GM18505 (cell line): ENCODE measurements at regions not wholly inside any gene's neighbourhood (a gene's known extent, or its start where the extent isn't known, plus 50 kb on each side); places are given as distances from the start of the nearest gene placed in this dataset.
"Not testable (repeated sequence)": the region's sequence is repeated elsewhere in the genome, so short reads cannot be mapped to it uniquely, and the experiment has no call there.

Experiments used
- ATAC-seq: cut with Tn5 transposase; IDR thresholded peaks from one replicate; pipeline ENCODE4 v1.9.1; 2021; ENCODE audit not compliant: unreplicated experiment
- POLR2A ChIP-seq: IDR thresholded peaks from 4 replicates; pipeline ENCODE4 v1.6.1; 2011; ENCODE audit warnings: borderline replicate concordance; ENCODE audit not compliant: insufficient read depth, insufficient read length; ENCODE audit errors: extremely low read depth

- ATAC-seq = no peak
- no peak for TF ChIP-seq POLR2A
Measured at GRCh38 chr2:83370419-83370762, 1088.7 kb downstream of the SUCLG1 start.

GRCh38 chr2:83369601-83370418, 1089.3 kb downstream of the SUCLG1 start:
- no peak for ATAC-seq
- TF ChIP-seq POLR2A = no peak

GRCh38 chr2:83368916-83369315, 1090.2 kb downstream of the SUCLG1 start:
- TF ChIP-seq POLR2A = no peak
- no peak for ATAC-seq

- no peak for ATAC-seq
- no peak for TF ChIP-seq POLR2A
Measured at GRCh38 chr2:83368461-83368860, 1090.6 kb downstream of the SUCLG1 start.

- no peak for TF ChIP-seq POLR2A
- ATAC-seq = no peak
Measured at GRCh38 chr2:83365476-83365875, 1093.6 kb downstream of the SUCLG1 start.

- ATAC-seq = no peak
Measured at GRCh38 chr2:83364264-83364663, 1094.8 kb downstream of the SUCLG1 start.

GRCh38 chr2:83363138-83363537, 1095.9 kb downstream of the SUCLG1 start:
- ATAC-seq = not testable (repeated sequence)

More at GRCh38 chr2:83364264-83364663, 1094.8 kb downstream of the SUCLG1 start:
- TF ChIP-seq POLR2A = no peak

GRCh38 chr2:83359336-83359735, 1099.7 kb downstream of the SUCLG1 start:
- no peak for TF ChIP-seq POLR2A
- ATAC-seq = no peak

- no peak for ATAC-seq
- TF ChIP-seq POLR2A = no peak
Measured at GRCh38 chr2:83342860-83343329, 1116.2 kb downstream of the SUCLG1 start.

- no peak for ATAC-seq
- TF ChIP-seq POLR2A = no peak
Measured at GRCh38 chr2:83340424-83340823, 1118.7 kb downstream of the SUCLG1 start.

GRCh38 chr2:83339942-83340341, 1119.1 kb downstream of the SUCLG1 start:
- ATAC-seq = not testable (repeated sequence)

GRCh38 chr2:83331810-83332209, 1127.3 kb downstream of the SUCLG1 start:
- ATAC-seq = no peak
- no peak for TF ChIP-seq POLR2A

- TF ChIP-seq POLR2A = no peak
- no peak for ATAC-seq
Measured at GRCh38 chr2:83323038-83323437, 1136.0 kb downstream of the SUCLG1 start.

GRCh38 chr2:83320053-83320452, 1139.0 kb downstream of the SUCLG1 start:
- ATAC-seq = no peak
- TF ChIP-seq POLR2A = no peak
